H54 (cell line): ENCODE measurements at regions not wholly inside any gene's neighbourhood (a gene's known extent, or its start where the extent isn't known, plus 50 kb on each side); places are given as distances from the start of the nearest gene placed in this dataset.

ENCODE experiments used
- DNase-seq: peaks from one replicate; pipeline ENCODE4 v3.0.0; 2011; ENCODE audit warnings: low spot score, mixed read lengths; ENCODE audit not compliant: insufficient read length
- FAIRE-seq: peaks from 3 replicates; lab custom pipeline; 2011; peaks lifted over from hg19 to GRCh38; lab: Jason Lieb, UNC
- POLR2A ChIP-seq: IDR thresholded peaks from 2 replicates; pipeline ENCODE4 v1.6.1; 2011; ENCODE audit warnings: low read depth, mild to moderate bottlenecking, low read length

- TF ChIP-seq POLR2A: no peak
- FAIRE-seq: no peak
- DNase-seq: no peak
These were observed 64.5 kb downstream of the COPS8 start for GRCh38 chr2:237150186-237150585.

- DNase-seq: no peak
- no peak for FAIRE-seq
- no peak for TF ChIP-seq POLR2A
These were observed 65.2 kb downstream of the COPS8 start for GRCh38 chr2:237150831-237151375.

DNA sequence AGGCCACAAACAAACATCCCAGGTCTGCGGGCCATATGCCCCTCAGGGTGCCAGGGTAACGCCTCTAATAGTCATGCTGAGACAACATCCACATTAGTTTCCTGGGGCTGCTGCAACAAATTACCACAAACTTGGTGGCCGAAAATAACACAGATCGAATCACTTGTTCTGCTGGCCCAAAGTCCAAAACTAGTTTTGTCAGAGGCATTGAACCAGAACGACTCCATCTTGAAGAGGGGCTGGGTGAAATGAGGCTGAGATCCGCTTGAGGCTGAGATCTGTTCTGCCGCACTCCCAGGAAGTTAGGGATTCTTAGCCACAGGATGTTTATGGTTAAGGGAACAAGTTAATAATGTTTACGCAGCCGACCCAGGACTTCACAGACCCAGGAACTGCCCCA, 66.7 kb downstream of the COPS8 start:
- FAIRE-seq: no peak
- no peak for TF ChIP-seq POLR2A

DNA sequence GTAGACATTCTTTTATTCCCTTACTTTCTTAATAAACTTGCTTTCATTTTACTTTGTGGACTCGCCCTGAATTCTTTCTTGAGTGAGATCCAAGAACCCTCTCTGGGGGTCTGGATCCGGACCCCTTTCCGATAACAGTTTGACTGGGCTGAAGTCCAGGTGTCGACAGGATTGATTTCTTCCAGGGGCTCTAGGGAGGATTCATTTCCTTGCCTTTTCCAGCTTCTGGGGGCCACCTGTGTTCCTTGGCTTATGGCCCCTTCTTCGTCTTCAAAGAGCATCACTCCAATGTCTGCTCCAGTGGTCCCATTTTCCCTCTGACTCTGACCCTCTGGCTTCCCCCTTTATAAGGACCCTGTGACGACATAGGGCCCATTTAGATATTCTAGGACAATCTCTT, 67.5 kb downstream of the COPS8 start:
- no peak for TF ChIP-seq POLR2A
- FAIRE-seq (no peak), DNase-seq (no peak)

More for the DNA sequence above, 66.7 kb downstream of the COPS8 start:
- DNase-seq: no peak

DNA sequence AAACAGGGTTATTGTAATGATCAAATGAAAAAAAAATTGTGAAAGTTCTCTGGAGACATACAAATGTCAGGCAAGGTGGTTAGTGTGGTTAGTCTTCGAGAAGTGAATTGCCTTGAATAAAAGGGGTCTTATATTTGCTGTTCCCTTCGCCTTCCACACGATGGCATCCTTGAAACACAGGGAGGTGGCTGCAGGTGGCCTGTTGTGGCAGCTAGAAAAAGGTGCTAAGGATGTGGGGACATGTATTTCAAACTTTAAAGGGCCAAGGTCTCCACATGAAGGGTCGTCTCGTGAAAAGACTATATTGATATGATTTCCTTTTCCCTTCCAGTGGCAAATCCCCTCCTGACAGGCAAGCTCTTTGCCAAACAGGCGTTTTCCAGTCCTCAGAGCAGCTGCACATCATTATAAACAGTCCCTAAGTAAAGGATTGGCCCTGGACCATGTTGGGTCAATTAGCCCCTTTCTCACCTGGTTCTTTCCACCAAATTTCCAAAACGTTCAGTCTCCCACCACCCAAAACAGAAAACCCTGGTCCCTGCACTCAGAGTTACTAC, 68.5 kb downstream of the COPS8 start:
- DNase-seq (peak; percentile 26), FAIRE-seq (no peak)

GRCh38 chr2:237154884-237155851, 69.5 kb downstream of the COPS8 start:
- no peak for TF ChIP-seq POLR2A
- FAIRE-seq (no peak), DNase-seq (no peak)

More for the DNA sequence above, 68.5 kb downstream of the COPS8 start:
- no peak for TF ChIP-seq POLR2A

DNA sequence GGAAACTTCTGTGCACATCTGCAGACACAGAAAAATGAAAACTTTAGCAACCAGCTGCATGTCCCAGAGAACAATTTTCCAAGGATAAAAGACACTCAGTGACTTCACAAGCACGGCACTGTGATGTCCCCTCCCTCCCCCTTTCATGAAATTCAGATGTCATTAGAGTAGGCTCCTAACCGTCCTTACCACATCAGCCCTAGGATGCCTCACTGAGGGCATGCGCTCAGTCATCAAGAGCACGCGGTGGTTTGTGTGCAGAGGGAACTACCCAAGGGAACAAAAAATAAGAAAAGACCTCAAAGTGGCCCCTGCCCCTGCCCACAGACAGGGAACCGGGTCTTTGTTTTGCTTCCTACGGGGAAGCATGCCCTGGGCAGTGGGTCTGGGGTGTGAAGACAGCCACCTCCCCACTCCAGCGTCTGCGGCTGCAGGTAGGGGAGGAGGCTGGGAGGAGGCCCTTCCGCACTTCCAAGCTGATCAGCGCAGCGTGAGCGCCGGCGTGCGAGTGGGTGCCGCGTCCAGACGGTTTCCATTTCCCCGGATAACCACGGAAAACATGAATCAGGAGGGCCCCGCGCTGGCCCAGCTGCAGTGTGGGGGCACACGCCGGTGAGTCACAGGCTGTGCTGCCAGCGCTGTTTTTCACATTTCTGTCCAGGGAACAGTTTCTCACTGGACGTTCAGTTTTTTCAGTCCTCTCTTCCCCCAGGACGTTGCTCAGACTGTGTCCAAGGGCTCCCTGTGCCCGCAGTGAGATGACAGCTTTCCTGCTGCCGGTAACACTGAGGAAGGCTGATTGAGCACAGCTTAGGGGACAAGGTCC, 70.6 kb downstream of the COPS8 start:
- DNase-seq (peak; percentile 61), FAIRE-seq (no peak)
- no peak for TF ChIP-seq POLR2A

- TF ChIP-seq POLR2A: no peak
- FAIRE-seq: no peak
- DNase-seq: no peak
These were observed 71.4 kb downstream of the COPS8 start for GRCh38 chr2:237156857-237157779.

GRCh38 chr2:237157780-237158102, 72.1 kb downstream of the COPS8 start:
- no peak for FAIRE-seq
- no peak for TF ChIP-seq POLR2A
- DNase-seq: no peak

GRCh38 chr2:237158194-237158593, 72.5 kb downstream of the COPS8 start:
- DNase-seq (no peak), FAIRE-seq (no peak)
- TF ChIP-seq POLR2A: no peak

GRCh38 chr2:237159006-237159911, 73.6 kb downstream of the COPS8 start:
- no peak for DNase-seq
- no peak for TF ChIP-seq POLR2A
- no peak for FAIRE-seq

- FAIRE-seq: no peak
- no peak for DNase-seq
- no peak for TF ChIP-seq POLR2A
These were observed 74.7 kb downstream of the COPS8 start for GRCh38 chr2:237160271-237160919.
